NOMO-1 treated with dmso at 0.1 percent for 144 hours (cell line): ENCODE measurements at regions not wholly inside any gene's neighbourhood (a gene's known extent, or its start where the extent isn't known, plus 50 kb on each side); places are given as distances from the start of the nearest gene placed in this dataset.

Experiments used
- DNase-seq: peaks from one replicate; lab custom pipeline; 2025; ENCODE audit not compliant: unreplicated experiment; lab: John Stamatoyannopoulos, UW

DNA sequence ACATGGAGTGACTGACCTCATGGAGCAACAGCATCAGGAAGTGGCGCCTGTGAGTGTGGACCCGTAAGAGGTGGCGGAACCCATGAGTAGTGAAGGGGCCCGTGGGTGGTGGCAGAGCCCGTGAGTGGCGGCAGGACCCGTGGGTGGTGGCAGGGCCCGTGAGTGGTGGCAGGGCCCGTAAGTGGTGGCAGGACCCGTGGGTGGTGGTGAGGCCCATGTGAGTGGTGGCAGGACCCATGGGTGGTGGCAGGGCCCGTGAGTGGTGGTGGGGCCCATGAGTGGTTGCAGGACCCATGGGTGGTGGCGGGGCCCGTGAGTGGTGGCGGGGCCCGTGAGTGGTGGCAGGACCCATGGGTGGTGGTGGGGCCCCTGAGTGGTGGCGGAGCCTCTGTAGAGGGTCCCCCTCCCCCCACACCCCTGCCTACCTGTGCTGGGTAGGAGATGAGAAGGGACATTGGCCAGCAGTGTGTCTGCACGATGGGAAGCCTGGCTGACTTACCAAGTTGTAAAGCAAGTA is 407.7 kb upstream of the SALL3 start:
- no peak for DNase-seq

DNA sequence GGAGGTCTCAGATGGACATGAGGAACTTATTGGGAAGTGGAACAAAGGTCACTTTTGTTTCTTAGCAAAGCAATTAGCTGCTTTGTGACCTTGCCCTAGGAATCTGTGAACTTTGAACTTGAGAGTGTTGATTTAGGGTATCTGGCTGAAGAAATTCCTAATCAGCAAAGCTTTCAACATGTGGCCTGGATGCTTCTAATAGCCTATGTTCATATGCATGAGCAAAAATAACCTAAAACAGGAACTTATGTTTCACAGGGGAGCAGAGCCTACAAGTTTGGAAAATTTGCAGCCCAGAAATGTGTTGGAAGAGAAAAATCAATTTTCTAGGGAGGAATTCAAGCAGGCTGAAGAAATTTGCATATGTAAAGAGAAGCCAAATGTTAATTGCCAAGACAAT is 405.8 kb upstream of the SALL3 start:
- DNase-seq = no peak

DNA sequence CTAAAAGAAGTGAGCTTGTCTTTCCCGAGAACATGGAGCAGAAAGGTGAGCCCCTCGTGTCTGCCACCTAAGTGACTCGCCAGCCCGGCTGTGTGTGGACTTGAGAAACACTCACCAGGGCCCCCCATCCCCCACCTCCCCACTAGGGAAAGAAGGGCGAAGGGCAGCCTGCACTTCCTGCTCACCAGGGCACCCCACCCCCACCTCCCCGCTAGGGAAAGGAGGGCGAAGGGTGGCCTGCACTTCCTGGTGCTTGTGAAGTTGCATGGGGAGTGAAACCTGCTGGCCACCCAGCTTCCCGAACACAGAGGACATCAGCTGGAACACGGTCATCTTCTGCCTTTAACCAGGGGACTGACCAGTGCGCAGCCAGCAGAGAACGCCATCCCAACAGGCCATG is 402.7 kb upstream of the SALL3 start:
- no peak for DNase-seq

DNA sequence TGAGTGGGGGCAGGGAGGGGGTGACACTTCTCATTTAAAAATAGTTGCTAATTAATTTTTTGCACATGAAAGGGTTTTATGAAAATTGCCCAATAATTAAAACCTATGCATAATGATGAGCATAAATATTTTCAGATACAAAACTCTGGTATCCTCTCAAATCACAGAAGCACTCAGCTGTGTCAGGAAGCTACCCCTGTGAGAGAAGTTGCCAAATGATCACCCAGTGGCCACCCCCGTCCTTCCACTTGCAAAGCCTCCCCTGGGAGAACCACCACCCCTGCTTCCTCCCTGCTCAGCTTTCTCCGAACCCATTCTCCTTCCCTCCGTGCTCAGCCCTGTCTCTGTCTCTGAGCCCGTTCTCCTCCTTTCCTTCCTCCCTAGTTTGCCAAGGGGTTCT is 400.2 kb upstream of the SALL3 start:
- DNase-seq = no peak

DNA sequence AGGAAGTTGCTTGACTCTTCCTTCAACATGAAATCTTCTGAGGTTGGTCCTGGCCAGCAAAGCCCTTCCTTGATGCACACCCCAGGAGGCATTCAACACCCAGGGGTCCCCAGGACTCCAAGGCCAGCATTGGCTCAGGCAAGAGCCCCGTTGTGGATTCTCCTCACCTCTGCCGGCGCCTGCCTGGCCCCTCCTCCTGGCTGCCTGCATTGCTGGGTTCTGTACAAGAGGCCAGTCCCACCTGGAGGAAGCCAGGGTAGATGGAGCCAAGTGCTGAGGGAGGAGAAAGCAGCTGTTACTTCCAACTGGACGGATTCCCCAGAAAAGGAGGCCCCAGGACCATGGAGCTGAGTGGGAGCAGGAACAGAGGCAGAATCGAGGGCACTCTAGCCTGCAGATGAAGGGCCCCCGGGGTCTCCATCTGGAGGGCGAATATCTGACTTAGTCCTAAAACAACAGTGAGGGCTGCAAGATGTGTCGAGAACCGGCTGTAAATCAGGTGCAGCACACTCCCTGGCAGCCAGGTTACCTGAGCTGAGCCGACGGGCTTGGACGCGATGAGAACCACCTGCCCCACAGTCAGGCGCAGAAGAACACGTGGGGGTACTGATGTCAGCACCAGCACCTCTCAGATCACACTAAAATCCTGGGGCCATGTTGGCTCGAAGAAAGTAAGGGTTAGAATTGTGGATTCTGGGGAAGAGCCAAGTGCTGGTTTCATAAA is 399.6 kb upstream of the SALL3 start:
- DNase-seq = no peak

DNA sequence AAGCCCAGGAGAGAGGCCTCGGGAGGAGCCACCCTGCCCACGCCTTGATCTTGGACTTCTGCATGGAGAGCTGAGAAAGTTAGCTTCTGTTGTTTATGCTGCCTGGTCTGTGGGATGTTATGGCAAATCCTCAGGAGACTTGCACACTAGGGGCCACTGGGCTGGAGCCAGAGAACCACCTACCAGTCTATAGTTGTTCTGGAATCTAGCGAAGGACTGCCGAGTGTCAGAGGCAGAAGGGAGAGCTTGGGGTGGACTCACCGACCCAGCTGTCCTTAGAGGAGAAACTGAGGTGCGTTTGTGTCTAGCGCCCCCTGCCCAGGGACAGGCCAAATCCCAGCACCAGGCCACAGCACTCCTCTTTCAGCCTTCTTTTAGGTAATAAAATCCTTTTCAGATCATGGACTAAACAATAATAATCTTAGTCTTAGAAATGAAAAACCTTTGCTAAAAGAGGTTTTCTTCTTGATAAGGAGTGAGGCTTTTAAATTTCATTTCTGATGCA is 398.7 kb upstream of the SALL3 start:
- DNase-seq = no peak

DNA sequence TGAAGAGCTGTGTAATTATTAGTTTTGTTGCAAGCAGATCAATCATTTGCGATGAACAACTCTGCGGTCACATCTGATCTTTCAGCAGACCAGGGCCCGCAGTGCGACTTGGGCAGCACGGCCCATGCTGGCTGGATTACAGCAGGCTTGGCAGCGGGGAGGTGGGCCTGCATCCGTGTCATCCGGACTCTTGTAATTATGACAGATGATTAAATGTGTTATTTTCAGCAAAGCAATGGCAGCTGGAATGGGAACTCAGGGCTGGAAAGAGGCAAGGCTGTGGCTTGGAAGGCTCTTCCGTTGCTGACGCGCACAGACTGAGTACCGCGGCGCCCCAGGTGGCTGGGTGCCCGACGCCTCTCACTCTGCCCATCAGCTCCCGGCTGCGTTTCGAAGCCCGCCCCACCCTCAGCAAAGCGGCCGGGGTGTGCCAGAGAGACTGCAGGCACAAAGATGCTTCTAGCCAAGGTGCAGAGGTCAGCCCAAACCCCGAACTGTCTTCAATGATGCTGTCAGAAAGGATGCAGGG is 397.4 kb upstream of the SALL3 start:
- DNase-seq = no peak

DNA sequence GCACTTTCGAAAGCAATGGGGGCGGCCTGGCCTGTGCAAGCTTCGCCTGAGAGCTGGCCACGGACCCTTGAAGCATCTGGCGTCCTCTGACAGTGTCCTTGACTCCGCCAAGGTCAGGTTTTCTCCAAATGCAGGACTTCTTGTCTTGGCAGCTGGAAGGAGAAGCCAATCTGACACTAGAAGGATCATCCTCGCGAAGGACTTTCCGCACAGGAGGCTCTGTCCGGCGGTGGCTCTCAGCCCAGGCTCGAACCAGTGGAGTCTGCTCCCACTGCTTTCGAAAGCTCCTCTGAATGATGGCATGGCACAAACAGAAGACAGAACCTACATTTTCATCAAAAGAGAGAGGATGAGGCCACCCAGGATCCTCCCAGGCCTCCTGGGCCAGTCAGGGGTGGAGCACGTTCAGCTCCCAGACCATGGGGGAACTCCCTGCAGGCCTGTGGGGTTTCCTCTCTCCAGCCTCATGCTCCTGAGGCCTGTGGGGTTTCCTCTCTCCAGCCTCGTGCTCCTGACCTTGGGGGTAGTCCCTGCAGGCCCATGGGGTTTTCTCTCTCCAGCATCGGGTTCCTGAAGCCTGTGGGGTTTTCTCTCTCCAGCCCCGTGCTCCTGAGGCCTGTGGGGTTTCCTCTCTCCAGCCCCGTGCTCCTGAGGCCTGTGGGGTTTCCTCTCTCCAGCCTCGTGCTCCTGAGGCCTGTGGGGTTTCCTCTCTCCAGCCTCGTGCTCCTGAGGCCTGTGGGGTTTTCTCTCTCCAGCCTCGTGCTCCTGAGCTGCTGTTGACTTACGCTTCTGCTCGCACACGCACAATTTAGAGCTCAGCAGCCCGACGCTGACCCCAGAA is 396.5 kb upstream of the SALL3 start:
- no peak for DNase-seq

DNA sequence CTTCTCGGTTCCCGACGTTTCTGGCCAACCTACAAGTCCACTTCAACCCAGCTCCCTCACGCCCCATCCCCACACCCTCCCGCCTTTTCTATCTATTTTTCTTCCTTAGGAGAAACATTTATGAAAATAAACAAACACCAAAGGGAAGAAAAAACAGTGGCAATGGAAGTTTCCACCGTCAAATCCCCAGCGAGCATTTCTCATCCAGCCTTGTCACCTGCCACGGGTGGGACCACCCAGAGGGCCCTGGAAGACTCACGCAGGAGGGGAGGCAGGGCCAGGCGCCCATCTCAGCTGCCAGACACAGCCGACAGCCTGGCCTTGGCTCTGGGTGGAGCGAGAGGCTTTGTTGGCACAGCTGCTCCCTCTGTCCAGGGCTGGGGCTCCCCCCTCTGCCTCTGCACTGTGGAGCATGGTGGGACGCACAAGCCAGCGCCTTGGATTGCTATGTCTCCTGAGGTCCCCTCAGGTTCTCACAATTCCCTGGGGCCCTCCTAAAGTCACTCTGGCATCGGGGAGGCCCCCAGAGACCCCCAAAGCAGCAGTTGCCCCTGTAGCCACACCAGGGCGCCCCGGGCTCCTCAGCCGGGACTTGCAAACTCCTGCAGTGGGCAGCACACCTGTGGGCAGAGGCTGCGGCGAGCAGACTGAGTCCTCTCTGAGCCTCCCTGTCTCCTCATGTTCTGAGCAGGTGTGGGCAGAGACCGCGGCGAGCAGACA is 395.7 kb upstream of the SALL3 start:
- DNase-seq = no peak

DNA sequence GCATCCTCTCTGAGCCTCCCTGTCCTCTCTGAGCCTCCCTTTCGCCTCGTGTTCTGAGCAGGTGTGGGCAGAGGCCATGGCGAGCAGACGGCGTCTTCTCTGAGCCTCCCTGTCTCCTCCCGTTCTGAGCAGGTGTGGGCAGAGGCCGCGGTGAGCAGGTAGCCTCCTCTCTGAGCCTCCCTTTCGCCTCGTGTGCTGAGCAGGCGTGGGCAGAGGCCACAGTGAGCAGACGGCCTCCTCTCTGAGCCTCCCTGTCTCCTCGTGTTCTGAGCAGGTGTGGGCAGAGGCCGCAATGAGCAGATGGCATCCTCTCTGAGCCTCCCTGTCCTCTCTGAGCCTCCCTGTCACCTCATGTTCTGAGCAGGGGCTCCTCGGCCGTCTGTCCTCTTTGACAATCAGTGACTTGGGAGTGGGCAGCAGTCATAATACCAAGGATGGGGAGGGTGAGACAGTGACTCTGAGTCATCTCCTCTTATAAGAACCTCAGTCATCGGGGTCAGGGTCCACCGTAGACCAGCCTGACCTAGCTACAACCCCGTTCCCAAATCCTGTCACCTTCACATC is 395.1 kb upstream of the SALL3 start:
- no peak for DNase-seq

DNA sequence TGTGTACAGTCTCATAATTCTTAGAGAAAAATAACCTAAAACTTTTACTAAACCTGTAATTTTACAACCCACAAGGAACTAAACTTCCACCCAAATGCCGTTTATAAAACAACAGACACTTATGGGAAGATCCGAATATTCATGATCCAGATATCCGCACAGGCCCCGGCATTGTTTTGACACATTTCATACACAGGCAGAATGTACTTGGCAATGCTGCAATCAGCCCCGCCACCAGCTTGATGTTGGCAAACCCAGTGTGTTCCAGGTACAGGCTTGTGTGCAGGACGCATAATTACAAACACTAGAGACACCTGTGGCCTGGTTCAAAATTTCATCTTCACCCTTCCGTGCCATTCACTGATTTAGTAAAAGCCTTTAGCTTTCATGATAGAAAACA is 393.0 kb upstream of the SALL3 start:
- no peak for DNase-seq

DNA sequence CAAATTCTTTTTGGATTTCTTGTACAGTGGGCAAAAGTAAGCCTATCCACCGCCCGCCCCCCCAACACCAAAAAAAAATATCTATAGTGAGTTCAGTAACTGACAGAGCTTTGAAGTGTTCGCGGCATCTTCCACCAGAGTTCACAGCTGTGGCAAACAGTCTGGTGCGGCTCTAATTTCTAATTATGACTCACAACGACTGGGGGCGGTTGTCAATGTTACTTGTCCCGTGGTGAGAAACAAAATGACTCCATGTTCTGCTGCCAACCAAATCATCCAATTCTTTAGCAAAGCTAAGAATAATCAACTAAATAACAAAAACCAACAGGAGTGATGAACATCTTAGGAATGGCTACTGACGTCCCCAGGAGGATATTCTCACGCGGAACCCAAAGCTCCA is 392.5 kb upstream of the SALL3 start:
- DNase-seq = no peak

DNA sequence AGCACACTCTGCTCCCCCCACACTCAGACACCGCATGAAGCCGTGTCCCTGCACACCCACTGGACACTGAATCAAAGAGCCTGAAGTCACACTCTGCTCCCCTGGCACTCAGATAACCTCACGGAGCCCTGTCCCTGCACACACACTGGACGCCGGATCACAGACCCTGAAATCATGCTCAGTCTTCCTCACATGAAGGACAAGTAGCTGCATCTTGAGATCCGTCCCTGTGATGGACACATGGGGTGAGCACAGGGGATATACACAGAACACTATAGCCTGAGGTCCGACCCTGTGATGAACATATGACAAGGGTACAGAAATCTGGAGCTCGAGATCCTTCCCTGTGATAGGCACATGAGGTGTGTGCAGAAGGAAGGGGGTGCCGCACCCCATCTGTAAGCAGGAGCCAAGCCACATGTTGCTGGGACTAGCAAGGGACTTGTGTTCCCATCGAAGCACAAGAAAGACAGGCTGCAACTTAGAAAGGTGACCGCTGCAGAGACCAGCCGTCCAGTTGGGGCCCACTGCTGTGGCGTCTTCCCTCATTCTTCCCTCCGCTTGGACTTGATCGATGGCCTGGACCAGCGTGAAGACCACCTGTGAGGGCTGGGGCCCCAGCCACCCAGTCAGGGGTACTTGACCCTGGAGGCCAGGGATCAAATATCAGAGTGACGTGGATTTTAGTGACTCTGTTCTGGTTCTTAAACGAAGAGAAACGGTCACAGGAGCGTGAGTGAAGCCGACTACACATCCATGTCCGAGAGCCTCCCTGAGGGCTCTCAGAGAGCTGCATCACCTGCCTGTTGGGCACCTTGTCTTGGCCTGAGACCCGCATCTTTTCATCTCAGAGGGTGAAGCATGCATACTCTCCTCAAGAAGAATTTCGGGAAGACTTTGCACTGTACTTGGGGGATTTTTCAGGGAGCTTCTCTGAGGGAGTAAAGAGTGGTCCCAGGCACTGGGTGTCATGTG is 391.7 kb upstream of the SALL3 start:
- no peak for DNase-seq

DNA sequence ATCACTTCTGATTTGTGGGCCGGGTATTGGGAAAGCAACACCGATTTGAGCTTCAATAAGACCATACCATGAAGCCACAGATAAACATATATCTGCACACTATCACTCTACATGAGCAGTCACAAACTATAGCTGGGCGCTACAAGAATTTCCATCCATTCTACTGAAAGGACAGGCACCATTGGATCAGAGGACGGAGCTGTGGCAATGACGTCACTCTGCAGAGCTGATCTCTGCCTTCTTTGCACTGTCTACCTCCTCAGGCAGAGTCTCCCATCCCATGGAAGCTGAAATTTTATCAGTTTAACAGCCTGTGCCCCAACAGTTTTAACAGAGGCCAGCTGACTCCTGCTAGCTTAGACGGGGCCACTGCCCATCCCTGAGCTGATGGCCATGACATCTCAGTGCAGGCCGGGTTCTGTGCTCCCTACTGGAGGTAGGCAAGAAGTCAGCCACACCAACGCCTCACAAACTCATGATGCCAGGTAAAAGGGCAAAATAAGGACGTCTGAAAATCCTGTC is 389.6 kb upstream of the SALL3 start:
- DNase-seq = no peak

DNA sequence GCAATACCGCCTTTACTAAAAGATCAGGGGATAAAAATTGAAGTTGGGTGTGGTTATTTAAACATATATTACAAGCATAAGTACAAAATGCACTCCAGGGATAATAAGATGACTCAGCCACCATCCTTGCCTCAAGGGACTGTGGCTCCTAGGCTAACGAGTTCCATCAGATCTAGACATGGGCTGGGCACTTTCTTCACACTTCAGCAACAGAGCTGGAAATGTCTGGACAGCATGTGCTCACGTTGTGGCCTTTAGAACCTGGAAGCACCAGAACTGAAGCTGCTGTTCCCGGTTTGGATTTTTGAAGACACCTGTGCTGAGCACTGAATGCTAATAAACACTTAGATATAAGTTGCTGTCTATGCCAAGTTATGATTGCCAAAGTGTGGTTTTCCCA is 384.2 kb upstream of the SALL3 start:
- no peak for DNase-seq

DNA sequence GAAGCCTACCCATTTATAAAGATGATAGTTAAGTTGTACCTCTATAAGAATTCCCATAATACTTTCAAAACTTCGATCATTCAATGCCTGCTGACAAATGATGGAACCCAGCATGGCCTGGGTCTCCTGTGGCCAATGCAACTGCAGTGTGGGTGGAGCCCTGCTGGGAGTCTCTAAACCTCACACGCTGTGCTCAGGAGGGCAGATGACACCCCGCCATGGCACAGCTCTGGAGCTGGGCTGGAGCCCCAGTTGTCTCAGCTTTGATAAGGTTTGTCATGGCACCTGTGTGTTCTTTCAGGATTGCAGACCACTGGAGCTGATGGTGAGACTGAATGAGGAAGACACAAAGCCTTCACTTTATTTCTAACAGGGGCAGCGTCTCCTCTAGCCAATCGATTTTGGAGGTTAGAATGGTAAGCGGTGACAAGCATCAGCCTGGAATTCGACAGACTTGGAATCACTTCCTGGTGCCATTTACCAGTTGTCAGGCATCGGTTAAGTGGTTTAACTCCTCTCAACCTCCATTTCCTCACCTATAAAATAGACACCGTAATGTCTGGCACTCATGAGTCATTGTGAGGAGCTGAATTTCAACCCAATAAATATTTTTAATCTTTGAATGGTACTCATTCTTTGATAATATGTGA is 383.6 kb upstream of the SALL3 start:
- DNase-seq = no peak

DNA sequence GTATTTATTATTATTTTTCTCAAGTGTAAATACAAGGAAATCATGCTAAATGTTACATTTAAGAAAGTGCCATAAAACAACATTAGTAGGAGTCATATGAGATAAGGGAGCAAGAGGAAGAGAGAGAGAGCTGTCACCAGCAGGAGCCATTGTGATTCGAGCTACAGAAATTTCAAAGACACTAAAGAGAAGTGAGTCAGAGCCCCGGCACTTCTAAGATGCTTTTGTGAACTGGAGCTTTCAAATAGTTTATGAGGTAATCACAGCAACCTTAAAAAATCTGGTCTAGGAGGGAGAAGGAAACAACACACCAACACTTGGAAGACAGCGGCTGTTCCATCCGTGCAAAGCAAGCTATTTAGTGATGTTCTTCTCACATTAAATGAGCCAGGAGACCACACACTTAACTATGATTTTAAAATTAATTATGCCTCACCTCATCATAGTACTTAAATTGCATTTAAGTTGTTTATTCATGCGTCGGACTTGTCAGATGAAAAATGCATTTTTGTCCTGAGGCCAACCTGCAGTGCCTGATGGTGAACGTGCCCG is 382.7 kb upstream of the SALL3 start:
- DNase-seq = no peak

DNA sequence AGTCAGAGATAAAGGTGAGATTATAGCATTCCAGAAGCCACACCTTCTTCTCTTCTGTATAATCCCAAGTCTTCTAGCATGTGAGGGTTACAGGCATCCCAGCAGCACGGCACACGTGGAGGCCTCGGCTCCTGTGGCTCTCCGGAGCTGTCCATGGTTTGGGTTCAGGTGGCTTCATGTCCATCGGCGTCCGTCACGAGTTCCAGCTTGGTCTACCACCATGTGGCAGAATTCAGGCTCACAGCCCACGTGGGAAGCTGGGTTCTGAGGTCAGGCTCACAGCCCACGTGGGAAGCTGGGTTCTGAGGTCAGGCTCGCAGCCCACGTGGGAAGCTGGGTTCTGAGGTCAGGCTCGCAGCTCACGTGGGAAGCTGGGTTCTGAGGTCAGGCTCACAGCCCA is 378.3 kb upstream of the SALL3 start:
- no peak for DNase-seq

DNA sequence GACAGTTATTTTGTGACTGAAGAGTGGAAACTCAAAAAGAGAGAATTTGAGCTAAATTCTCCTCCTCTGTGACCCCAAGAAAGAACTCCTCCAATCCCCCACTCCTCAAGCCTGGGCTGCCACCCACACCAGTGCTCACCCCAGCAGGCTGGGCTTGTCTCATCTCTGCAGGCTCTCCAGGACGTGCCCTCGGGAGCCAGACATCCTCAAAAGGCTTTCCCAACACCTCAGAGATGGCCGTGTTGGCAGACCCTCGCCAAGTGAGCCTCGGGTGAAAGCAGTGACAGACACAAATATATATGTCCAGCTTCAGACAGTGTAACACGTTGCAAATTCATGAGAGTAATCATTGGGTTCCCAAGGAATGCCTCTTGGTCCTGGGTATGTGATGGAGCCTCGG is 377.7 kb upstream of the SALL3 start:
- DNase-seq = no peak
